Fibroblast of mammary gland (primary cell): ENCODE measurements at regions not wholly inside any gene's neighbourhood (a gene's known extent, or its start where the extent isn't known, plus 50 kb on each side); places are given as distances from the start of the nearest gene placed in this dataset.

Source experiments
- DNase-seq: peaks from one replicate; pipeline ENCODE4 v3.0.0-alpha.2; 2010; ENCODE audit warnings: low read depth
- H3K4me3 ChIP-seq: 2 replicates; pipeline ENCODE4 v1.5.1; 2011; ENCODE audit warnings: low read depth, mild to moderate bottlenecking, low read length, moderate library complexity; ENCODE audit not compliant: control insufficient read depth
- CTCF ChIP-seq: conservative IDR thresholded peaks from 2 replicates; pipeline ENCODE4 v1.5.1; 2011; ENCODE audit warnings: low read depth, low read length, inconsistent platforms; ENCODE audit not compliant: control insufficient read depth, insufficient read depth

DNA sequence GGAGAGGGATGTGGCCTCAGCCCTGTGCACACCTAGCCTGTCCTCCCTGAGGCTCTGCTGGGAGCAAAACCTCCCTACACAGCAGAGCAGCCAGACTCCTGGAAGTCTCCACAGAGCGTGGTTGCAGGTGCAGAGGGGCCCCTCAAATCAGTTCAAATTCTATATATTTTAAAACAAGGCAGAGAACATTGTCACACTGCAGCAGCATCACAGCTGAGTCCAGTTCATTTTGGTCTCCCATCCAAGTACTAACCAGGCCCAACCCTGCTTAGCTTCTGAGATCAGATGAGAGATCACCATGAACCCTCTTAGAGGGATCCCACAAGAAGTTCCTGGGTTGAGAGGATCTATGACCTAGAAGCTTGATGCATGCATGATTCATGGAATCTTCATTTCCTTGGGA, 331.0 kb upstream of the RGMA start:
- no peak for TF ChIP-seq CTCF
- H3K4me3 ChIP-seq = no peak overlapping the region
- DNase-seq = no peak

GRCh38 chr15:93418566-93418965, 329.6 kb upstream of the RGMA start:
- no peak overlapping the region for H3K4me3 ChIP-seq
- DNase-seq = no peak
- TF ChIP-seq CTCF = no peak

- H3K4me3 ChIP-seq = no peak overlapping the region
- no peak for DNase-seq
- no peak for TF ChIP-seq CTCF
Measured at GRCh38 chr15:93417631-93418030, 328.6 kb upstream of the RGMA start.

DNA sequence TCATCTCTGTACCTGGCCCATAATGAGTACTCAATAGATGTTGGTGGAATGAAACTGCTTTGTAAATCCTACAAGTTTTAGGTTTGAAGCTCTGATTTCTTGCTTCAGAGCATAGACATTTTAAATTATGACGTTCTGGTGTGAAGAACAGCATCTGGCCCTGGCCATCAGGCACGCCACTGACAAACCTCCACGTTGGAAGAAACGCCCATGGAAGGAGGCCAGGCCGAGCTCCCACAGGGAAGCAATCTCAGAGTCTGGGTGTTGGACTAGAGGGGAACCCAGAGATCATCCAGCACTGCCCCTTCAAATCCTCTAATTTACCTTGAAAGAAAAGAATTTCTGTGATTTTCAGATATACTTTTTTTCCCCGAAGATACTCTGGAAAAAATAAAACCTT, 328.1 kb upstream of the RGMA start:
- no peak overlapping the region for H3K4me3 ChIP-seq
- DNase-seq = no peak
- no peak for TF ChIP-seq CTCF

- no peak for TF ChIP-seq CTCF
- no peak for DNase-seq
- no peak overlapping the region for H3K4me3 ChIP-seq
Measured at GRCh38 chr15:93415576-93415975, 326.6 kb upstream of the RGMA start.

GRCh38 chr15:93414576-93415231, 325.7 kb upstream of the RGMA start:
- no peak overlapping the region for H3K4me3 ChIP-seq
- no peak for TF ChIP-seq CTCF

DNA sequence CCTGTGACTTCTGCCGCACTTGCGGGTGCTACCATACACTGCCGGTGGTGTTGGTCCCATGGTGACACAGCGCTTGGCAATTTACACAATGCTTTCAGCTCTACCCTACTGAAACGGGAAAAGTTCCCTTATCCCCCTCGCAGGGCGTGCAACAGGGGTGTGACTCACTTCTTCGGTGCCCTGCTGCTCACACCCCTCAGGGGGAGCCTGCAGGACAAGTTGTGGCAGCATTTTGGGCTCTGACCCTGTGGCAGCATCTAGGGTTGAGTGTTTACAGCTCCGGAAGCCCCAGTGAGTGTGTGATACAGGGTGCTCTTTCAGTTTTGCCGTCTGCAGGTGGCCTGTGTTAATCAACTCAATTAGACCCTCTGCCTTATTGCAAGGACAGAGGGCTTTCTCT, 324.7 kb upstream of the RGMA start:
- DNase-seq = no peak
- H3K4me3 ChIP-seq = no peak overlapping the region
- TF ChIP-seq CTCF = no peak

More at GRCh38 chr15:93414576-93415231, 325.7 kb upstream of the RGMA start:
- DNase-seq = no peak
